Activated CD4-positive, alpha-beta T cell treated with anti-CD3 and anti-CD28 coated beads, Interleukin-2, Interleukin-6, amounts not matched to agents 100 ng/mL and 50 ng/mL, durations not matched to agents 16 hours and 8 hours (primary cell): ENCODE measurements at regions not wholly inside any gene's neighbourhood (a gene's known extent, or its start where the extent isn't known, plus 50 kb on each side); places are given as distances from the start of the nearest gene placed in this dataset.

ENCODE experiments used
- DNase-seq: peaks from one replicate; pipeline ENCODE4 v3.0.0-alpha.2; 2020

- DNase-seq, result no peak
Measured at GRCh38 chr1:56390232-56390867, 189.0 kb downstream of the PLPP3 start.

GRCh38 chr1:56389813-56390212, 189.6 kb downstream of the PLPP3 start:
- DNase-seq, result no peak

GRCh38 chr1:56387071-56387740, 192.2 kb downstream of the PLPP3 start:
- no peak for DNase-seq

GRCh38 chr1:56385314-56385713, 194.0 kb downstream of the PLPP3 start:
- no peak for DNase-seq

GRCh38 chr1:56382929-56383328, 196.4 kb downstream of the PLPP3 start:
- no peak for DNase-seq

- DNase-seq, result no peak
Measured at GRCh38 chr1:56380531-56380930, 198.8 kb downstream of the PLPP3 start.

GRCh38 chr1:56378341-56379070, 200.9 kb downstream of the PLPP3 start:
- no peak for DNase-seq

- no peak for DNase-seq
Measured at GRCh38 chr1:56377431-56377830, 201.9 kb downstream of the PLPP3 start.

GRCh38 chr1:56376188-56376984, 203.0 kb downstream of the PLPP3 start:
- DNase-seq, result no peak

GRCh38 chr1:56375326-56375804, 204.0 kb downstream of the PLPP3 start:
- no peak for DNase-seq

- DNase-seq, result no peak
Measured at GRCh38 chr1:56374026-56374974, 205.1 kb downstream of the PLPP3 start.

- DNase-seq, result no peak
Measured at GRCh38 chr1:56370513-56370912, 208.8 kb downstream of the PLPP3 start.

- DNase-seq, result no peak
Measured at GRCh38 chr1:56363007-56363770, 216.2 kb downstream of the PLPP3 start.

GRCh38 chr1:56360021-56360420, 219.3 kb downstream of the PLPP3 start:
- DNase-seq, result no peak

GRCh38 chr1:56359056-56359455, 220.3 kb downstream of the PLPP3 start:
- DNase-seq, result no peak

GRCh38 chr1:56357927-56358690, 221.3 kb downstream of the PLPP3 start:
- DNase-seq, result no peak

GRCh38 chr1:56356376-56356990, 222.9 kb downstream of the PLPP3 start:
- DNase-seq, result no peak

- DNase-seq, result no peak
Measured at GRCh38 chr1:56355918-56356317, 223.4 kb downstream of the PLPP3 start.

GRCh38 chr1:56355422-56355821, 223.9 kb downstream of the PLPP3 start:
- DNase-seq, result no peak

GRCh38 chr1:56345831-56346230, 233.5 kb downstream of the PLPP3 start:
- DNase-seq, result no peak
